ENCODE measurements at regions not wholly inside any gene's neighbourhood (a gene's known extent, or its start where the extent isn't known, plus 50 kb on each side); places are given as distances from the start of the nearest gene placed in this dataset.
"Not testable (repeated sequence)": the region's sequence is repeated elsewhere in the genome, so short reads cannot be mapped to it uniquely, and the experiment has no call there.

- DNase-seq (ENCODE audit: low read depth) = no peak
Measured at GRCh38 chr17:52740006-52740405, 581.5 kb upstream of the CA10 start.

- DNase-seq (ENCODE audit: low read depth) = no peak
Measured at GRCh38 chr17:52738791-52739190, 580.3 kb upstream of the CA10 start.

GRCh38 chr17:52737071-52737470 is 578.6 kb upstream of the CA10 start:
- DNase-seq (ENCODE audit: low read depth) = no peak

- DNase-seq (ENCODE audit: low read depth) = no peak
Measured at GRCh38 chr17:52732841-52733240, 574.3 kb upstream of the CA10 start.

DNA sequence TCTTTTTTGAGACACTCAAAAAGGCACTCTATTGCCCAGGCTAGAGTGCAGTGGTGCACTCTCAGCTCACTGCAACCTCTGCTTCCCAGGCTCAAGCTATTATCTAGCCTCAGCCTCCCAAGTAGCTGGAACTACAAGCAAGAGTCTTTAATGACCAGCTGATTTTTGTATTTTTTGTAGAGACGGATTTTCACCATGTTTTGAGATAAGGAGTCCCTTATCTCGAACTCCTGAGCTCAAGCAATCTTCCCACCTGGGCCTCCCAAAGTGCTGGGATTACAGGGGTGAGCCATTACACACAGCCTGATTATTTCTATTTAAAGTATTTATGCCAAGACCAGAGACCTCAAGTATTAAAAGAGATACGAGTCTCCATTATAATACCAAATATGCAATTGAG is 566.1 kb upstream of the CA10 start:
- DNase-seq (ENCODE audit: low read depth) = no peak

- DNase-seq (ENCODE audit: low read depth) = no peak
Measured at GRCh38 chr17:52721910-52722309, 563.4 kb upstream of the CA10 start.

DNA sequence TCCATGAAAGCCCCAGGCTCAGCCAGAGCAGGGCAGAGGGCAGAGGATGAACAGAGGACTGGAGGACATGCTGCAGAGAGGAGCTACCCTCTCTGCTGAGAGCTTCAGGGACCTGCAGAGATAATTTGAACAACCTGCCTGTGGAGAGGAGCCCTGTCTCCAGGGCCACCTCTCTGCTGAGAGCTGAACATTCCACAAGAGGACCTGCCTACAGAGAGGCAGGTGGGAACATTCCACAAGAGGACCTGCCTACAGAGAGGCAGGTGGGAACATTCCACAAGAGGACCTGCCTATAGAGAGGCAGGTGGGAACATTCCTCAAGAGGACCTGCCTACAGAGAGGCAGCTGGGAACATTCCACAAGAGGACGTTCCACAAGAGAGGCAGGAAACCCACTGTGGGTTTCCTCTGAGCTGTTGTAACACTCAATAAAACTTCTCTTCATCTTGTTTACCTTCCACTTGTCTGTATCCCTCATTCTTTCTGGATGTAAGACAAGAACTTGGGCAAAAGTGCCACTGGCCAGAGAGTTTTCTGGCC is 551.9 kb upstream of the CA10 start:
- no peak for DNase-seq (ENCODE audit: low read depth)

- no peak for DNase-seq (ENCODE audit: low read depth)
Measured at GRCh38 chr17:52709724-52710123, 551.2 kb upstream of the CA10 start.

DNA sequence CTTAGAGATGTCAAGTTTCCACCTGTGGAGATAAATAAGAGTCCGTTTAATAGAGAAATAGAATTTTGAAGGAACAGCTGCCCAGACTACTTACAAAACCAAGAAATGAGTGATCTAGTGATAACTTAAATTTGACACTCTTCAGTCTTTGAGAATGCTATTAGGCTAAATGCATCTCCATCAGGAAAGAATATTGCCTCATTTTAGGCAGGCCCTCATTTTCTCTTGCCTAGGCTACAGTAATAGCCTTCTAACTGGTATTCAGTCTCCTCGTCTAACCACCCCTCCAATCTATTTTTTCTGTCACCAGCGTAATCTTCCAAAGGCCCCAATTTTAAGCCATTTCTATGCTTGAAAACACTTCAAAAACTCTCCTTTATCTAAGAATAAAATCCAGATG is 537.8 kb upstream of the CA10 start:
- DNase-seq (ENCODE audit: low read depth) = no peak

DNA sequence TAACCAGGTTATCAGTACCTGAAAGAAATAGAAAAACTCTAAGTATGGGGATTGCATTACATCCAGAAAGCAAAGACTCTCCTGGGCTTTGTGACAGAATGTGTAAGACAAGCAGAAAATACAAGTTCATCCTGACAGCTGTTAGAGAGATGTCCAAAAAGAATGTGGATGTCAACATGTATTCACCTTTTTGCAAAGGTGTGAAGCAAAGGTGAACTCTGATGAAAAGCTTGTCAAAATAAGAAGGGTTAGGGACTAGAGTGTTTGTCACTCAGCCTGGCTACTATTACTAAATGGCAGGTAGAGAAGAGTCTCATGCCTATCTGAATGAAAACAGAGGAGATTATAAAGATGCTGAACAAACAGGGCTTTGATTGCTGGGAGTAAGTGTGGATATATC is 527.6 kb upstream of the CA10 start:
- no peak for DNase-seq (ENCODE audit: low read depth)

GRCh38 chr17:52681480-52681879 is 523.0 kb upstream of the CA10 start:
- DNase-seq (ENCODE audit: low read depth) = no peak

DNA sequence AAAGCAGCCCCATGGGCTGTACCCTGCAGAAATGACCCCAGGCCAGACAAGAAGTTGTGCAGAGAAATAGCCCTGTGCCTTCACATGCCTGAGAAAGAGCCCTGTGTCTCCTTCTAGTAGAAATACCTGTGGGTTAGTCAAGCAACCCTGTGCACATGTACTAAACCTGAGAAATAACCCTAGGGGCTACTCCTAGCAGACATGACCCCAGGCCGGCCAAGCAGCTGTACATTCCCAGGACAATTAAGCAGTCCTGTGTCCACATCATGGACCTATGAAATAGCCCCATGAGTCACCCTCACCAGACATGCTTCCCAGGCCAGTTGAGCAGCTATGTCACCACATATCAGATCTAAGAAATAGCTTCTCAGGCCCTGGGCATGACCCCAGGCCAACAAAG is 519.7 kb upstream of the CA10 start:
- DNase-seq (ENCODE audit: low read depth) = no peak

GRCh38 chr17:52674686-52675085 is 516.2 kb upstream of the CA10 start:
- DNase-seq (ENCODE audit: low read depth) = no peak

DNA sequence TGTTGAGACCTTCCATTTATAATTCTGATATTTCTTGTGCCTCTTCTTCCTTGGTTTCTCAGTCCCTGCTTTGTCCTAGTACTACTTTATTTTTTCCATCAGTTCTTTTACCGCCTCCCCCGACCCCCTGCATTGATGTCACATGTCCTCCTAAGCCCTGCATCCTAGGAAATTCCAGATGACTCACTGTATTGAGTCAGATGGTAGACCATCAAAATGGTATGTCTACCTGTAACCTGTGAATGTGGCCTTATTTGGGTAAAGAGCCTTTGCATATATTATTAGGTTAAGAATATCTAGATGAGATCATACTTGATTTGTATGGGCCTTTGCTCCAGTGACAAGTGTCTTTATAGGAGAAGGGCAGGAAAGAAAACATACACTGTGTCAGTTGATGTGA is 515.3 kb upstream of the CA10 start:
- DNase-seq (ENCODE audit: low read depth) = no peak

GRCh38 chr17:52666264-52666663 is 507.8 kb upstream of the CA10 start:
- DNase-seq (ENCODE audit: low read depth) = no peak

GRCh38 chr17:52660692-52661091 is 502.2 kb upstream of the CA10 start:
- DNase-seq (ENCODE audit: low read depth) = no peak

- DNase-seq (ENCODE audit: low read depth) = no peak
Measured at GRCh38 chr17:52653014-52653413, 494.5 kb upstream of the CA10 start.

DNA sequence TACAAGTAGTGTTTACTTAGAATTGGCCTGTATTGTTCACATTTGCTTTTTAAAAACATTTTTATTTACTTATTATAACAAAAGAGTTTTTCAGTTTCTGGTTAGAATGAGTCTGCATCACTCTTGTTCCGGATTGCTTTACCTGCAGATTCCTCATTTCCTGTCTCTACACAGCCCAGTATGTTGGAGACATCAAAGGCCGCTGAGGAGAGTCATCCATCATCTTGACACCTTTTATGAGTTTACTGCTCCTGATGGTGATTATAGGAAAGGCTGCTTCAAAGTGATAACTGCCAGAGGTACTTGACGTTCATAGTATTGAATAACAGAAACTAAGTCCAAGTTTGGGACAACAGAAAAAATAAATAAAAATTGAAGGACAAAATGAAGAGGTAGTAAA is 490.5 kb upstream of the CA10 start:
- DNase-seq (ENCODE audit: low read depth) = no peak

DNA sequence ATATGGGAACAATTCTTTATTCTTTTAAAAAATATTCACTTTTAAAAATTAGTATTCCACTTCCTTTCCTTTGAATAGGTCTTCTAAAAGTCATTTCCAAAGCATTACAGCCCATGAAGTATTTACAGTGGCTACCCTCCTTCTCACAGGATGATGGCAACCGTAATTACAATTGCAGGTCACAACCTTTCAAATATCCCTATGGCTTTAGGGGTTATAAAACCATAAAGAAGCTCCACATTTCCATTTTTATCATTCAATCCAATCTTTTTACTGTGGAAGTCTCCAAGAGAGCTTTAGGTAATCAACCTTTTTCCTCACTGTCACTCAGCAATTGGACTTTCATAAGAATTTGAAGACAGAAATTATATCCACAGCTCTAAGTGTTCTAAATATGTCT is 488.9 kb upstream of the CA10 start:
- DNase-seq (ENCODE audit: low read depth) = no peak

- no peak for DNase-seq (ENCODE audit: low read depth)
Measured at GRCh38 chr17:52636443-52636842, 477.9 kb upstream of the CA10 start.

- no peak for DNase-seq (ENCODE audit: low read depth)
Measured at GRCh38 chr17:52606590-52606989, 448.1 kb upstream of the CA10 start.

DNA sequence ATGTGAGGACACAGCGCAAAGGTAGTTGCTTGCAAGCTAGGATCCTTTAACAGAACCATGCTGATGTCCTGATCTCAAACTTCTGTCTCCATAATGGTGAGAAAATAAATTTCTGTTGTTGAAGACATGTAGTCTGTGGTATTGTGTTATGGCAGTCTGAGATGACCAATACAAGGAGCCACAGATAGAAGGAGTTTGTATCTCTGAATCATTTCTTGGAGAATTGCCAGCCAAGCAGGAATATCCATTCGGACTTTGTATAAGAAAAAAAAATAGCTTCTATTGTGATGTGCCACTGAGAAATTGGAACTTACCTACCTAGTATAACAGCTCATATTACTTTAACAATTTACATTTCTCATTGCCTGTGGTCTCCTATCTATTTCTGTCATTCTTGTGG is 447.6 kb upstream of the CA10 start:
- no peak for DNase-seq (ENCODE audit: low read depth)

- no peak for DNase-seq (ENCODE audit: low read depth)
Measured at GRCh38 chr17:52604105-52604504, 445.6 kb upstream of the CA10 start.

DNA sequence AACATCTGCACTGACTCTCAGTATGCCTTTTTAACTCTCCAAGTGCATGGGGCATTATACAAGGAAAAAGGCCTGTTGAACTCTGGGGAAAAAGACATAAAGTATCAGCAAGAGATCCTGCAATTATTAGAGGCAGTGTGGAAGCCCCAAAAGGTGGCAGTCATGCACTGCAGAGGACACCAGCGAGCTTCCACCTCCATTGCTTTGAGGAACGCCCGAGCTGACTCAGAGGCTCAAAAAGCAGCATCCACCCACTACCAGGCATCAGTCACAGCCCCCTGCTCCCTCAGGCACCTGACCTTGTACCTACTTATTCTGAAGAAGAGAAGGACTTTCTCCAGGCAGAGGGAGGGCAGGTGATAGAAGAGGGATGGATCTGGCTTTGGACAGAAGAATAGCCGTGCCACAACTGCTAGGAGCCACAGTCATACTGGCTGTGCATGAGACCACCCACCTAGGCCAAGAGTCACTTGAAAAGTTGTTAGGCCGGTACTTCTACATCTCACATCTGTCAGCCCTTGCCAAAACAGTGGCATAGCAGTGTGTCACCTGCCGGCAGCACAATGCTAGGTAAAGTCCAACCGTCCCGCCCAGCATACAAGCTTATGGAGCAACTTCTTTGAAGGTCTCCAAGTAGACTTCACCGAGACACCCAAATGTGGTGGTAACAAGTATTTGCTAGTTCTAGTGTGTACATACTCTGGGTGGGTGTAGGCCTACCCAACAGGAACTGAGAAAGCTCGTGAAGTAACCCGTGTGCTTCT is 439.1 kb upstream of the CA10 start:
- DNase-seq (ENCODE audit: low read depth) = not testable (repeated sequence)

All from forelimb muscle (tissue), 1 donor.